Tibial nerve (tissue), 4 donors: ENCODE measurements at regions not wholly inside any gene's neighbourhood (a gene's known extent, or its start where the extent isn't known, plus 50 kb on each side); places are given as distances from the start of the nearest gene placed in this dataset.

Experiments
- DNase-seq, 2 donors: peaks; one replicate each; pipeline ENCODE4 v3.0.0-alpha.2; 2019; ENCODE audit warnings: low spot score in 2 of 2
- H3K27ac ChIP-seq, 4 donors: fragments of 200-600 bp; sonication (generic) in 3 of 4; one replicate each; pipeline ENCODE4 v1.5.1; 2017 to 2019; ENCODE audit warnings: mild to moderate bottlenecking in 1 of 4
- H3K27me3 ChIP-seq, 2 donors: fragments of 200-600 bp; sonication (generic) in 1 of 2; one replicate each; pipeline versions ENCODE4 v1.5.1 to v1.6.0; 2017 to 2019
- H3K36me3 ChIP-seq, 3 donors: fragments of 200-600 bp; sonication (generic); one replicate each; pipeline ENCODE4 v1.5.1; 2018 to 2019
- H3K4me1 ChIP-seq, 4 donors: fragments of 200-600 bp; sonication (generic) in 3 of 4; one replicate each; pipeline ENCODE4 v1.5.1; 2017 to 2019
- H3K4me3 ChIP-seq, 4 donors: fragments of 200-600 bp; sonication (generic) in 3 of 4; one replicate each; pipeline ENCODE4 v1.5.1; 2017 to 2019; ENCODE audit warnings: mild to moderate bottlenecking in 1 of 4, moderate library complexity in 1 of 4
- H3K9me3 ChIP-seq, 4 donors: fragments of 200-600 bp; sonication (generic) in 3 of 4; one replicate each; pipeline ENCODE4 v1.5.1; 2017 to 2019
- CTCF ChIP-seq, 5 experiments: fragments of 200-600 bp in 3 of 5; fragments of 450-650 bp in 2 of 5; sonication (generic) in 3 of 5; IDR thresholded peaks; one replicate each; pipeline ENCODE4 v1.5.1; 2016 to 2019; ENCODE audit warnings: antibody characterized with exemption in 5 of 5, mild to moderate bottlenecking in 3 of 5, moderate library complexity in 2 of 5
- EP300 ChIP-seq, 2 donors: sonication (generic); formaldehyde crosslinking; IDR thresholded peaks; one replicate each; pipeline ENCODE4 v1.6.1; 2017; ENCODE audit warnings: antibody characterized with exemption in 2 of 2, mild to moderate bottlenecking in 1 of 2
- POLR2A ChIP-seq, 2 donors: fragments of 450-650 bp; IDR thresholded peaks; one replicate each; pipeline ENCODE4 v1.6.1; 2017; ENCODE audit warnings: antibody characterized with exemption in 2 of 2, mild to moderate bottlenecking in 2 of 2, moderate library complexity in 2 of 2
- WGBS, 2 donors: methylation state at CpG; one replicate each; pipeline ENCODE4 v1.1.5; 2018; 5-methylcytosine and 5-hydroxymethylcytosine counted together

DNA sequence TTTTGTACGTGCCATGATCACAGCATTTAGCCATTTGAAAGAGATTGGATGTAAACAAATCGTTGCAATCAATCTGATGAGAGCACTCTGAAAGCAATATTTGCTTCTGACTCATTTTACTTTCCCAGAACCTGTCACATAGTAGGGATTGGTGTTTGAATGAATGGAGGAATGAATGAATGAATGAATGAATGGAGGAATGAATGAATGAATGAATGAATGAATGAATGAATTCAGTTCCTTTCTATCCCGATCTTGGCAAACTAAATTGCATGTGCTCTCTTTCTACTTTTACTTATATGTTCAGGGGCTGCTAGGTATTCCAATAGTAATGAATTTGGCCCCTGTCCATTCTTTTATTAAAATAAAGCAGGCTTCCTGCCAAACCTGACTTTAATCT is 1091.7 kb upstream of the CELF2 start:
- 84 to 89% methylated on average over 3 of the region's 3 CpGs for WGBS, 2 donors
- no peaks in the 10 kb centered on the region for H3K4me1 ChIP-seq
- no peak overlapping the region for H3K4me3 ChIP-seq
- no peak overlapping the region for H3K27ac ChIP-seq
- H3K9me3 ChIP-seq: no peaks in the 10 kb centered on the region
- no peak for TF ChIP-seq POLR2A (IDR thresholded peaks at IDR 0.05)
- TF ChIP-seq CTCF (IDR thresholded peaks at IDR 0.05): no peak
- TF ChIP-seq EP300 (IDR thresholded peaks at IDR 0.05): no peak
- no peak for DNase-seq
- H3K36me3 ChIP-seq: no peaks in the 10 kb centered on the region
- no peaks in the 10 kb centered on the region for H3K27me3 ChIP-seq

DNA sequence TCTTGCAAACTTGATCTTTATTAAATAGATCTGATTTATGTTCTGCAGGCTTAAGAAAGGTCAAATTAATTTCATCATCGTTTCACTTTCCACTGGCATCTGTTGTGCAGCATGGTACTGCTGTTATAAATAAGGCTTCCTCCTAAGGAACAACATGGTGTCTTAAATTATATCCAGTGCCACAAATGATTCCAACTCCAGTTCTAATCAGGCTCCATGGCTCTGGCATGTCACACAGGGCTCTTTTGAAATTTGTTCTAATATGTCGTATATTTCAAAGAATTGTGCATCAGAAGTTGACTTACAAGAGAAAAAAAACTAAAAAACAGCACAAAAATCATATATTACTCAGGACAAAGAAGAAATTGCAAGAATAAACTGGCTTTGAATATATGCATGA is 1090.8 kb upstream of the CELF2 start:
- Histone ChIP-seq H3K9me3 (no peaks in the 10 kb centered on the region), H3K4me1 (no peaks in the 10 kb centered on the region), H3K27ac (no peak overlapping the region), H3K4me3 (no peak overlapping the region), H3K27me3 (no peaks in the 10 kb centered on the region), H3K36me3 (no peaks in the 10 kb centered on the region)
- no peak for TF ChIP-seq CTCF (IDR thresholded peaks at IDR 0.05)
- no peak for TF ChIP-seq EP300 (IDR thresholded peaks at IDR 0.05)
- TF ChIP-seq POLR2A (IDR thresholded peaks at IDR 0.05): no peak
- WGBS, 2 donors: 40 to 42% methylated on average over 2 of the region's 2 CpGs
- no peak for DNase-seq

DNA sequence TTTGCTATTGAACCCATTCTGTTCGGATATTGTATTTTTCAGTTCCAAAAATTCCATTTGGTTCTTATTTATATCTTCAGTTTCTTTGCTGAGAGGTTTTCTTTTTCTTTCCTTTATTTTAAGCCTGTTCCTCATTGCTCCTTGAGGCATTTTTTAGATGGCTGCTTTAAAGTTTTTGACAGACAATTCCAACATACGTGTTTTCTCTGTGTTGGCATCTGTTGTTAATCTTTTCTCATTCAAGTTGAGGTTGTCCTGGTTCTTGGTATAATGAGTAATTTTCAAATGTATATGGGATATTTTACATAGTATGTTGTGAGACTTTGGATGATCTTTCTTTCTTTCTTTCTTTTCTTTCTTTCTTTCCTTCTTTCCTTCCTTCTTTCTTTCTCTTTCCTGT is 1078.0 kb upstream of the CELF2 start:
- DNase-seq: no peak
- TF ChIP-seq EP300 (IDR thresholded peaks at IDR 0.05): no peak
- TF ChIP-seq CTCF (IDR thresholded peaks at IDR 0.05): no peak
- TF ChIP-seq POLR2A (IDR thresholded peaks at IDR 0.05): no peak
- WGBS, 2 donors: 78 to 89% methylated on average over 2 of the region's 2 CpGs

DNA sequence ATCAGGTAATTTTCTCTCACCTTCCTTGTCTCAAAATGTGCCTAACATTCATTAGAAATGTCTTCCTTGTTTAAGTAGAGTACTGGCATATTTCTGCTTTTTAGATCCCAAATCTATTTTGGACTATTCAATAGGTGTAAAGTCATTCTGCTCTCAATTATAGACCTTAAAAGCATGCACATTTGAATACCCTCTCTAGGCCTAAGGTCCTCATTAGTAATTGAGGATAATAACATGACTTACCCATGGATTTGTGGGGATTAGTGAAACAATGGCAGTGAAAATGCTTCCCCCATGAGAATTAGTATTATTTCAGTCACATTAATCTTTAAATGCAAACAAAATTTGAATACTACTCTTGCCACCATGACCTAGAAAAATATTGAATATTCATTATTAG is 1073.0 kb upstream of the CELF2 start:
- H3K36me3 ChIP-seq: no peaks in the 10 kb centered on the region
- no peak for DNase-seq
- H3K4me3 ChIP-seq: no peak overlapping the region
- H3K27ac ChIP-seq: no peak overlapping the region
- no peaks in the 10 kb centered on the region for H3K9me3 ChIP-seq
- TF ChIP-seq POLR2A (IDR thresholded peaks at IDR 0.05) (no peak), EP300 (IDR thresholded peaks at IDR 0.05) (no peak), CTCF (IDR thresholded peaks at IDR 0.05) (no peak)
- no peaks in the 10 kb centered on the region for H3K27me3 ChIP-seq
- H3K4me1 ChIP-seq: no peaks in the 10 kb centered on the region

More for the DNA sequence above, 1078.0 kb upstream of the CELF2 start:
- Histone ChIP-seq H3K36me3 (no peaks in the 10 kb centered on the region), H3K27ac (no peak overlapping the region), H3K27me3 (no peaks in the 10 kb centered on the region), H3K9me3 (no peaks in the 10 kb centered on the region), H3K4me3 (no peak overlapping the region), H3K4me1 (no peaks in the 10 kb centered on the region)

- TF ChIP-seq EP300 (IDR thresholded peaks at IDR 0.05) (no peak), CTCF (IDR thresholded peaks at IDR 0.05) (no peak), POLR2A (IDR thresholded peaks at IDR 0.05) (no peak)
- H3K27ac ChIP-seq: no peak overlapping the region
- no peaks in the 10 kb centered on the region for H3K4me1 ChIP-seq
- no peaks in the 10 kb centered on the region for H3K27me3 ChIP-seq
- DNase-seq: no peak
- 54 to 65% methylated on average over 2 of the region's 2 CpGs for WGBS, 2 donors
- no peaks in the 10 kb centered on the region for H3K9me3 ChIP-seq
- H3K4me3 ChIP-seq: no peak overlapping the region
- no peaks in the 10 kb centered on the region for H3K36me3 ChIP-seq
Measured at GRCh38 chr10:9950070-9950469, 1067.6 kb upstream of the CELF2 start.
